HEK293T (cell line): ENCODE measurements at regions not wholly inside any gene's neighbourhood (a gene's known extent, or its start where the extent isn't known, plus 50 kb on each side); places are given as distances from the start of the nearest gene placed in this dataset.
"Not testable (repeated sequence)": the region's sequence is repeated elsewhere in the genome, so short reads cannot be mapped to it uniquely, and the experiment has no call there.

Experiments used
- CTCF ChIA-PET: fragments of 350-600 bp; formaldehyde crosslinking; extraction: SDS; loops from one replicate; lab custom pipeline; 2021; ENCODE audit warnings: antibody characterized with exemption, inconsistent platforms; lab: Yijun Ruan, JAX
- POLR2A ChIA-PET: fragments of 350-600 bp; formaldehyde crosslinking; extraction: SDS; loops from one replicate; lab custom pipeline; 2020; ENCODE audit warnings: antibody characterized with exemption, inconsistent platforms; lab: Yijun Ruan, JAX
- DNase-seq: peaks from one replicate; pipeline ENCODE4 v3.0.0; 2012; ENCODE audit warnings: mixed read lengths; ENCODE audit errors: extremely low spot score
- ARNT ChIP-seq: fragments of 450-650 bp; IDR thresholded peaks from 2 replicates; pipeline ENCODE4 v1.6.1; 2017; ENCODE audit warnings: mild to moderate bottlenecking
- BHLHE40 ChIP-seq: fragments of 450-650 bp; IDR thresholded peaks from 2 replicates; pipeline ENCODE4 v1.6.1; 2016; ENCODE audit warnings: mild to moderate bottlenecking, moderate library complexity, borderline replicate concordance
- CTBP1 ChIP-seq: fragments of 450-650 bp; IDR thresholded peaks from 2 replicates; pipeline ENCODE4 v1.6.1; 2016; ENCODE audit warnings: borderline replicate concordance
- ELF4 ChIP-seq: fragments of 450-650 bp; IDR thresholded peaks from 2 replicates; pipeline ENCODE4 v1.6.1; 2017; ENCODE audit warnings: antibody characterized with exemption
- FOXA1 ChIP-seq: fragments of 450-650 bp; IDR thresholded peaks from 2 replicates; pipeline ENCODE4 v1.6.1; 2016; ENCODE audit warnings: mild to moderate bottlenecking
- FOXK2 ChIP-seq: fragments of 450-650 bp; IDR thresholded peaks from 2 replicates; pipeline ENCODE4 v1.6.1; 2016; ENCODE audit warnings: mild to moderate bottlenecking
- FOXM1 ChIP-seq: fragments of 450-650 bp; IDR thresholded peaks from 2 replicates; pipeline ENCODE4 v1.6.1; 2017; ENCODE audit warnings: mild to moderate bottlenecking, borderline replicate concordance
- HDGF ChIP-seq: fragments of 450-650 bp; IDR thresholded peaks from 2 replicates; pipeline ENCODE4 v1.6.1; 2017; ENCODE audit warnings: antibody characterized with exemption, borderline replicate concordance
- L3MBTL2 ChIP-seq: fragments of 450-650 bp; conservative IDR thresholded peaks from 2 replicates; pipeline ENCODE4 v1.6.1; 2016; ENCODE audit warnings: mild to moderate bottlenecking
- LEF1 ChIP-seq: fragments of 450-650 bp; IDR thresholded peaks from 2 replicates; pipeline ENCODE4 v1.6.1; 2017; ENCODE audit warnings: mild to moderate bottlenecking, borderline replicate concordance
- NFRKB ChIP-seq: fragments of 450-650 bp; IDR thresholded peaks from 2 replicates; pipeline ENCODE4 v1.6.1; 2016; ENCODE audit warnings: mild to moderate bottlenecking, moderate library complexity
- SP1 ChIP-seq: fragments of 450-650 bp; IDR thresholded peaks from 2 replicates; pipeline ENCODE4 v1.6.1; 2017
- SUZ12 ChIP-seq: fragments of 450-650 bp; IDR thresholded peaks from 2 replicates; pipeline ENCODE4 v1.6.1; 2016; ENCODE audit warnings: mild to moderate bottlenecking
- TARDBP ChIP-seq: fragments of 450-650 bp; IDR thresholded peaks from 2 replicates; pipeline ENCODE4 v1.6.1; 2016
- ZNF384 ChIP-seq: fragments of 450-650 bp; IDR thresholded peaks from 2 replicates; pipeline ENCODE4 v1.6.1; 2016
- TF ChIP-seq, protein P1 (sequence below): fragments of 450-650 bp; IDR thresholded peaks from 2 replicates; pipeline ENCODE4 v1.6.1; 2016

DNA sequence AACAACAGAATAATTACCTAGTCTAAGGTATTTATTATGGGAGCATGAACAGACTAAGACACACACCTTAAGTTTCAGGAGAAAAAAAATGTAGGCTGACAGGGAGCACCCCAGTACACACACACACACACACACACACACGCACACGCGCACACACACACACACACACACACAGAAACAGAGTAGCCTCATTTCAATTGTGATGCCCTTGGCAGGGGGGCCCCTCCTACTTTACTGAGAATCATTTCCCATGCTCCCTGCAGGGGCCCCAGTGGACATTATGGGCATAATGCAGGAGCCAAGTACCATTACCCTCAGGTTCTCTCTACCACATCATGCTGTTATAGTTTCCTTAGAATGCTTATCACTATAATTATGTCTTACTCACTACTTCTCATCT is 104.9 kb downstream of the CDC7 start:
- TF ChIP-seq ELF4 (no peak), HDGF (no peak), ARNT (no peak), FOXA1 (no peak), FOXM1 (no peak), BHLHE40 (no peak), CTBP1 (no peak), SUZ12 (no peak), TARDBP (no peak), NFRKB (no peak), FOXK2 (no peak), ZNF384 (no peak), L3MBTL2 (no peak), LEF1 (no peak)
- TF ChIP-seq, protein P1, sequence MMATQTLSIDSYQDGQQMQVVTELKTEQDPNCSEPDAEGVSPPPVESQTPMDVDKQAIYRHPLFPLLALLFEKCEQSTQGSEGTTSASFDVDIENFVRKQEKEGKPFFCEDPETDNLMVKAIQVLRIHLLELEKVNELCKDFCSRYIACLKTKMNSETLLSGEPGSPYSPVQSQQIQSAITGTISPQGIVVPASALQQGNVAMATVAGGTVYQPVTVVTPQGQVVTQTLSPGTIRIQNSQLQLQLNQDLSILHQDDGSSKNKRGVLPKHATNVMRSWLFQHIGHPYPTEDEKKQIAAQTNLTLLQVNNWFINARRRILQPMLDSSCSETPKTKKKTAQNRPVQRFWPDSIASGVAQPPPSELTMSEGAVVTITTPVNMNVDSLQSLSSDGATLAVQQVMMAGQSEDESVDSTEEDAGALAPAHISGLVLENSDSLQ: no peak
- no peak for DNase-seq
- CTCF ChIA-PET: no interaction called here
- POLR2A ChIA-PET: no interaction called here

DNA sequence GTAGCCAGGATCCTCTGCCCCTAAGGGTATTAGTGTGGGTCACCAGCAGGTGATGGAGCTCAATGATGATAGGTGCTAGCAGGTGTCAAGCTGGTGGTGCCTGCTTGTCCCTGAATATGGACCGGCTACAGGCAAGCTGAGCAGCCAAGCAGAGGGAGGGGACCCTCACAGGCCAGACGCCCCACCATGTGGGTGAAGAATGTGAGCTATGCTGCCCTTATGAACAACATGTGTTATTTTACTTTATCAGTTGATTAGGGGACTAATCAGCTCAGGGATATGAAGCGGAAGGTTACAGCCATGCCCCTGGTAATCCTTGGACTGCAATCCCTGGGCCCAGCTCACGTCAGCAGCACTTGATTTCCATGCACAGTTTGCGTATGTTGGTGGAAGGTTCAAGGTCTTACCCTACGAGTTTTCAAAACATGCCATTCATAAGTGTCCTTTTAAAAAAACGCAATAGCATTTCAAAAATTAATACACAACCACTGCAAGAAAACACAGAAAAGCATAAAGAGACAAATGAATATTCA is 106.0 kb downstream of the CDC7 start:
- CTCF ChIA-PET: no interaction called here
- DNase-seq: no peak
- POLR2A ChIA-PET: no interaction called here
- TF ChIP-seq FOXM1 (no peak), ELF4 (no peak), ARNT (no peak), HDGF (no peak), BHLHE40 (no peak), CTBP1 (no peak), FOXA1 (no peak), L3MBTL2 (no peak), SP1 (no peak), TARDBP (no peak), NFRKB (no peak), ZNF384 (no peak), LEF1 (no peak), FOXK2 (no peak), SUZ12 (no peak)
- TF ChIP-seq, protein P1: no peak

DNA sequence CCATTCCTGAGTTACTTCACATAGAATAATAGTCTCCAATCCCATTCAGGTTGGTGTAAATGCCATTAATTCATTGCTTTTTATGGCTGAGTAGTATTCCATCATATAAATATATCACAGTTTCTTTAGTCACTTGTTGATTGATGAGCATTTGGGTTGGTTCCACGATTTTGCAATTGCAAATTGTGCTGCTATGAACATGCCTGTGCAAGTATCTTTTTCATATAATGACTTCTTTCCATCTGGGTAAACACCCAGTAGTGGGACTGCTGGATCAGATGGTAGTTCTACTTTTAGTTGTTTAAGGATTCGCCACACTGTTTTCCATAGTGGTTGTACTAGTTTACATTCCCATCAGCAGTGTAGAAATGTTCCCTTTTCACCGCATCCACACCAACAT is 107.0 kb downstream of the CDC7 start:
- CTCF ChIA-PET: interaction anchor here (0.6 kb wide), 1 partner anchor 957 kb away, joined by 3 read pairs; no protein-coding TSS in a partner anchor
- POLR2A ChIA-PET, DNase-seq: not testable (repeated sequence)

DNA sequence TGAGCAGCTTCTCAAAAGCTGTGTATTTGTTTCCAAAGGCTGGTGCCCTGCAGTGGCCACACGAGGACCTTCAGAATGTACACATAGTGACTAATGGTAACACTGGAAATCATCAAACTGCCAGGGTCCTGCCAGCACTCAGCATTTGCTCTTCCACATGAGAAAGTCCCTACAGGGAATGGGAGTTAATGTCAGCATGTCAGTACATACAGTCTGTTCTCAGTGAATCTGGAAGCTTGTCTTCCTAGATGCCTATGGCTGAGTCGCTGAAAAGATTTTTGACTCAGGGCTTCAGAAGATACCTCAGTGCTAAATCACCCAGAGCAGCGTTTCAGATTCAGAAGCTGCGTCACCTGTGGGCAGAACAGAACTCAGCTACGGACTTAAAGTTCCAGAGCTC is 108.2 kb downstream of the CDC7 start:
- ChIA-PET CTCF (no interaction called here), POLR2A (no interaction called here)
- DNase-seq: no peak
- no peak for TF ChIP-seq NFRKB
- no peak for TF ChIP-seq ARNT
- TF ChIP-seq FOXK2: no peak
- TF ChIP-seq ZNF384: no peak
- TF ChIP-seq HDGF: no peak
- no peak for TF ChIP-seq ELF4
- no peak for TF ChIP-seq SP1
- no peak for TF ChIP-seq LEF1
- TF ChIP-seq FOXA1: no peak
- no peak for TF ChIP-seq FOXM1
- no peak for TF ChIP-seq L3MBTL2
- TF ChIP-seq SUZ12: no peak
- TF ChIP-seq BHLHE40: no peak

DNA sequence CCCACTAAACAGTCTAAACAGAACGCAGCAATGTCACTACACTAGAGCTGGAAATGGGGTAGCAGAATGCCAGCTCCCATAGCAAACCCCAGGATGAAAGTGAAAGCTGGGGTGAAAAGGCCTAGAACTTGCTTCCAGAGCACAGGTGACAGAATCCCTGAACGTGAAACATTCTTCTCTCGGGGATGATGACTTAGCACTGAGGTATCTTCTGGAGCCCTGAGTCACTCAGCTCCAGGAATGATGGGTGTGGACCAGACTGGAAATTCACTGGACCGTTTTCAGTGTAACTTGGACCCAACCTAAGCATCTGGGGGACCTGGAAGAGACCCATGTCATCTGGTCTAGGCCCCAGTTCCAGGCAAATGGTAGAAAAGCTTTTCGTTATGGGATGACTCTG is 108.9 kb downstream of the CDC7 start:
- no peak for DNase-seq
- no peak for TF ChIP-seq FOXK2
- no peak for TF ChIP-seq LEF1
- TF ChIP-seq, protein P1: no peak
- TF ChIP-seq CTBP1: no peak
- TF ChIP-seq FOXM1: no peak
- no peak for TF ChIP-seq HDGF
- TF ChIP-seq FOXA1: no peak
- TF ChIP-seq ELF4: no peak
- TF ChIP-seq SP1: no peak
- no peak for TF ChIP-seq SUZ12
- no peak for TF ChIP-seq L3MBTL2
- TF ChIP-seq TARDBP: no peak
- no peak for TF ChIP-seq ZNF384
- TF ChIP-seq ARNT: no peak
- TF ChIP-seq NFRKB: no peak
- no peak for TF ChIP-seq BHLHE40
- CTCF ChIA-PET: interaction anchor here (0.7 kb wide), 1 partner anchor 25 kb away, joined by 3 read pairs; no protein-coding TSS in a partner anchor
- POLR2A ChIA-PET: no interaction called here

DNA sequence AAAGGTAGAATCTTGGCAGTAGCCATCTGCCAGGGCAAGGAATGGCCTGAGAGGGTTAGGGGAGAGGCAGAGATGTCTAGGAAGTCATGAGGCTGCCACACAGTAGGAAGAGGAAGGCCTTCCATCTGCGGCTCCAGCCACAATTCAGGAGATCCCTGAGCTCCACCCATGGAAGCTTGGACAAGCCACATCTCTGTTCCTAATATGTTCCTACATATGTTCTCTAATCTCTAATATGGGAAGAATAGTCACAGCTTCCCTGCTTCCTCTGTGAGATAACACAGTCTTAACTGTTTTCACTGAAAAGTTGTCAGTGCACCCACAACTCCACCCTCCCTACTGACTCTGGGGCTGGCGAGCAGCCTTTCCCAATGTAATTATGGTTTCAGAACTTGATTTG is 109.5 kb downstream of the CDC7 start:
- CTCF ChIA-PET: interaction anchor here (0.7 to 0.8 kb wide), 2 partner anchors 25 to 182 kb away, joined by 3 read pairs; no protein-coding TSS in a partner anchor
- TF ChIP-seq ARNT: no peak
- no peak for TF ChIP-seq NFRKB
- TF ChIP-seq FOXK2: no peak
- no peak for TF ChIP-seq SUZ12
- no peak for TF ChIP-seq ZNF384
- no peak for TF ChIP-seq CTBP1
- TF ChIP-seq, protein P1: no peak
- no peak for TF ChIP-seq LEF1
- no peak for TF ChIP-seq FOXM1
- no peak for TF ChIP-seq TARDBP
- TF ChIP-seq L3MBTL2: no peak
- POLR2A ChIA-PET: no interaction called here
- DNase-seq: no peak
